ENCODE measurements at regions not wholly inside any gene's neighbourhood (a gene's known extent, or its start where the extent isn't known, plus 50 kb on each side); places are given as distances from the start of the nearest gene placed in this dataset.
A peak's percentile ranks its signal among the peaks of the same experiment; 100 is the strongest.

GRCh38 chr6:90403489-90404381, 107.1 kb upstream of the BACH2 start:
- Mint-ChIP-seq H3K27me3 (ENCODE audit: low read depth in 3 of 3) (peaks cover 0 to 2% (median 0%) of the 10 kb centered on the region in 3 donors), H3K4me1 (peaks cover 5% of the 10 kb centered on the region), H3K27ac (peak overlapping the region in 1 of 7 donors; percentile 34), H3K9me3 (peaks cover 0 to 2% (median 0%) of the 10 kb centered on the region in 7 donors), H3K36me3 (no peaks in the 10 kb centered on the region), H3K4me3 (no peak overlapping the region)
- H3K27me3 ChIP-seq (ENCODE audit: control insufficient read depth in 2 of 2, insufficient read depth in 2 of 2, low read length in 2 of 2) = no peaks in the 10 kb centered on the region
- H3K4me2 ChIP-seq (replicated peaks; ENCODE audit: extremely low read depth, low read length, poor library complexity, severe bottlenecking) = no peak overlapping the region
- H3K36me3 ChIP-seq (replicated peaks in 1 of 2; ENCODE audit: control insufficient read depth in 1 of 2, insufficient read depth in 2 of 2, low read length in 2 of 2) = no peaks in the 10 kb centered on the region
- intact Hi-C loops (cut with micrococcal nuclease) = no loop called here
- H3K9me3 ChIP-seq (replicated peaks in 1 of 2; ENCODE audit: control insufficient read depth in 1 of 2, insufficient read depth in 1 of 2, low read length in 2 of 2) = no peaks in the 10 kb centered on the region
- no peak overlapping the region for H3K9ac ChIP-seq (ENCODE audit: insufficient read depth, low read length, poor library complexity, severe bottlenecking)
- WGBS (ENCODE audit: insufficient coverage) = 43% methylated on average over 13 of the region's 18 CpGs
- H3K4me1 ChIP-seq (ENCODE audit: control insufficient read depth in 1 of 2, insufficient read depth in 2 of 2, low read length in 2 of 2) = no peaks in the 10 kb centered on the region
- H4K20me1 ChIP-seq (ENCODE audit: insufficient read depth, low read length) = no peaks in the 10 kb centered on the region
- H3K4me3 ChIP-seq (replicated peaks in 1 of 3; ENCODE audit: low read depth in 2 of 3, low read length in 3 of 3) = no peak overlapping the region
- TF ChIP-seq CTCF (IDR thresholded peaks at IDR 0.05) = no peak
- no peak overlapping the region for H2AFZ ChIP-seq (ENCODE audit: insufficient read depth, low read depth, low read length, poor library complexity, severe bottlenecking)
- no peak overlapping the region for H3K27ac ChIP-seq (ENCODE audit: low read depth in 1 of 2, low read length in 2 of 2)
- H3K79me2 ChIP-seq (ENCODE audit: insufficient read depth, low read length) = no peaks in the 10 kb centered on the region
- no peak for DNase-seq

- no peaks in the 10 kb centered on the region for H3K36me3 Mint-ChIP-seq
- peaks cover 0 to 2% (median 0%) of the 10 kb centered on the region in 7 donors for H3K9me3 Mint-ChIP-seq
- Histone ChIP-seq H3K36me3 (replicated peaks in 1 of 2; ENCODE audit: control insufficient read depth in 1 of 2, insufficient read depth in 2 of 2, low read length in 2 of 2) (no peaks in the 10 kb centered on the region), H3K27ac (ENCODE audit: low read depth in 1 of 2, low read length in 2 of 2) (no peak overlapping the region), H3K4me1 (ENCODE audit: control insufficient read depth in 1 of 2, insufficient read depth in 2 of 2, low read length in 2 of 2) (no peaks in the 10 kb centered on the region), H4K20me1 (ENCODE audit: insufficient read depth, low read length) (no peaks in the 10 kb centered on the region), H3K27me3 (ENCODE audit: control insufficient read depth in 2 of 2, insufficient read depth in 2 of 2, low read length in 2 of 2) (no peaks in the 10 kb centered on the region), H3K79me2 (ENCODE audit: insufficient read depth, low read length) (no peaks in the 10 kb centered on the region), H3K4me2 (replicated peaks; ENCODE audit: extremely low read depth, low read length, poor library complexity, severe bottlenecking) (no peak overlapping the region), H2AFZ (ENCODE audit: insufficient read depth, low read depth, low read length, poor library complexity, severe bottlenecking) (no peak overlapping the region), H3K9ac (ENCODE audit: insufficient read depth, low read length, poor library complexity, severe bottlenecking) (no peak overlapping the region), H3K4me3 (replicated peaks in 1 of 3; ENCODE audit: low read depth in 2 of 3, low read length in 3 of 3) (no peak overlapping the region), H3K9me3 (replicated peaks in 1 of 2; ENCODE audit: control insufficient read depth in 1 of 2, insufficient read depth in 1 of 2, low read length in 2 of 2) (no peaks in the 10 kb centered on the region)
- peak overlapping the region in 2 of 7 donors; percentile 32 to 35 for H3K27ac Mint-ChIP-seq
- peaks cover 5% of the 10 kb centered on the region for H3K4me1 Mint-ChIP-seq
- no peak for DNase-seq
- TF ChIP-seq CTCF (IDR thresholded peaks at IDR 0.05) = no peak
- intact Hi-C loops (cut with micrococcal nuclease) = no loop called here
- H3K27me3 Mint-ChIP-seq (ENCODE audit: low read depth in 3 of 3) = peaks cover 0 to 2% (median 0%) of the 10 kb centered on the region in 3 donors
- WGBS (ENCODE audit: insufficient coverage) = 69% methylated on average over 2 of the region's 2 CpGs
- H3K4me3 Mint-ChIP-seq = no peak overlapping the region
Measured at GRCh38 chr6:90402831-90403192, 106.2 kb upstream of the BACH2 start.

Data from CD14-positive monocyte (primary cell).